SU-DHL-6 (cell line): ENCODE measurements at regions not wholly inside any gene's neighbourhood (a gene's known extent, or its start where the extent isn't known, plus 50 kb on each side); places are given as distances from the start of the nearest gene placed in this dataset.

ENCODE experiments used
- H2AFZ ChIP-seq: fragments of 200-600 bp; sonication (generic); 2 replicates; pipeline ENCODE4 v1.6.1; 2014; ENCODE audit warnings: low read depth, mild to moderate bottlenecking, moderate library complexity, mixed read lengths, antibody characterized with exemption, low read length; ENCODE audit not compliant: severe bottlenecking
- H3F3A ChIP-seq: fragments of 200-600 bp; shearing (Covaris generic); 2 replicates; pipeline ENCODE4 v1.6.0; 2016; ENCODE audit warnings: antibody characterized with exemption, mild to moderate bottlenecking; ENCODE audit not compliant: insufficient read depth
- H3K27ac ChIP-seq: fragments of 200-600 bp; sonication (generic); 2 replicates; pipeline ENCODE4 v1.5.1; 2016; ENCODE audit warnings: low read depth, mild to moderate bottlenecking, low read length, moderate library complexity, mixed read lengths
- H3K27me3 ChIP-seq: fragments of 200-600 bp; sonication (generic), shearing (Covaris generic); 2 replicates; pipeline ENCODE4 v1.6.0; 2014; ENCODE audit warnings: mild to moderate bottlenecking, low read length
- H3K36me3 ChIP-seq: fragments of 200-600 bp; sonication (generic); 2 replicates; pipeline ENCODE4 v1.6.1; 2014; ENCODE audit warnings: mild to moderate bottlenecking, low read length, mixed read lengths
- H3K4me2 ChIP-seq: fragments of 300-600, 200-600 bp; shearing (Covaris generic), sonication (generic); 2 replicates; pipeline ENCODE4 v1.6.0; 2014; ENCODE audit warnings: low read length, low read depth, mild to moderate bottlenecking; ENCODE audit not compliant: poor library complexity, severe bottlenecking
- H3K4me3 ChIP-seq: fragments of 200-600 bp; sonication (generic); 2 replicates; pipeline ENCODE4 v1.5.1; 2014; ENCODE audit warnings: antibody characterized with exemption, low read length, mild to moderate bottlenecking, mixed read lengths; ENCODE audit not compliant: insufficient read depth, poor library complexity, severe bottlenecking
- H3K79me2 ChIP-seq: fragments of 200-600 bp; sonication (generic); 2 replicates; pipeline ENCODE4 v1.6.1; 2014; ENCODE audit warnings: mild to moderate bottlenecking, low read length, moderate library complexity; ENCODE audit not compliant: insufficient read depth
- H3K9ac ChIP-seq: fragments of 200-600 bp; sonication (generic); 2 replicates; pipeline ENCODE4 v1.7.0; 2014; ENCODE audit warnings: mild to moderate bottlenecking, low read length
- H3K9me2 ChIP-seq: fragments of 200-600 bp; sonication (generic); replicated peaks from 2 replicates; pipeline ENCODE4 v1.6.1; 2014; ENCODE audit warnings: low read length; ENCODE audit not compliant: insufficient read depth
- H3K9me3 ChIP-seq: fragments of 200-600 bp; sonication (generic); 2 replicates; pipeline ENCODE4 v1.6.1; 2014; ENCODE audit warnings: low read length, mixed read lengths; ENCODE audit not compliant: insufficient read depth
- H4K20me1 ChIP-seq: fragments of 200-600 bp; sonication (generic); 2 replicates; pipeline ENCODE4 v1.6.1; 2014; ENCODE audit warnings: low read depth, mild to moderate bottlenecking, antibody characterized with exemption, low read length, moderate library complexity, mixed read lengths
- CTCF ChIP-seq: fragments of 200-600 bp; sonication (generic); IDR thresholded peaks from one replicate; pipeline ENCODE4 v1.5.1; 2017; ENCODE audit warnings: antibody characterized with exemption, mild to moderate bottlenecking, low read length, moderate library complexity; ENCODE audit not compliant: insufficient read depth, poor library complexity, severe bottlenecking
- EZH2phosphoT487 ChIP-seq: fragments of 200-600 bp; sonication (generic), shearing (Covaris generic); conservative IDR thresholded peaks from 2 replicates; pipeline ENCODE4 v1.6.1; 2018; ENCODE audit warnings: mild to moderate bottlenecking, antibody characterized with exemption, low read length, moderate library complexity, mixed read lengths

- Histone ChIP-seq H3K27ac (no peak overlapping the region), H3K4me2 (no peak overlapping the region), H4K20me1 (no peaks in the 10 kb centered on the region), H3F3A (no peaks in the 10 kb centered on the region), H3K9ac (no peak overlapping the region), H2AFZ (no peak overlapping the region), H3K9me3 (no peaks in the 10 kb centered on the region), H3K4me3 (no peak overlapping the region), H3K36me3 (no peaks in the 10 kb centered on the region), H3K9me2 (no peaks in the 10 kb centered on the region), H3K27me3 (no peaks in the 10 kb centered on the region), H3K79me2 (no peaks in the 10 kb centered on the region)
- TF ChIP-seq CTCF (no peak), EZH2phosphoT487 (no peak)
These were observed 145.6 kb upstream of the KCNIP4 start for GRCh38 chr4:22094217-22094616.

- no peak overlapping the region for H3K27ac ChIP-seq
- no peak overlapping the region for H3K4me2 ChIP-seq
- H2AFZ ChIP-seq: no peak overlapping the region
- no peaks in the 10 kb centered on the region for H3K9me2 ChIP-seq
- no peaks in the 10 kb centered on the region for H4K20me1 ChIP-seq
- no peaks in the 10 kb centered on the region for H3K9me3 ChIP-seq
- H3K79me2 ChIP-seq: no peaks in the 10 kb centered on the region
- H3K27me3 ChIP-seq: no peaks in the 10 kb centered on the region
- no peaks in the 10 kb centered on the region for H3F3A ChIP-seq
- H3K9ac ChIP-seq: no peak overlapping the region
- H3K36me3 ChIP-seq: no peaks in the 10 kb centered on the region
- TF ChIP-seq EZH2phosphoT487 (no peak), CTCF (no peak)
- no peak overlapping the region for H3K4me3 ChIP-seq
These were observed 144.6 kb upstream of the KCNIP4 start for GRCh38 chr4:22093126-22093525.

GRCh38 chr4:22091906-22092305 lies 143.3 kb upstream of the KCNIP4 start:
- Histone ChIP-seq H4K20me1 (no peaks in the 10 kb centered on the region), H3K4me2 (no peak overlapping the region), H3F3A (no peaks in the 10 kb centered on the region), H3K4me3 (no peak overlapping the region), H3K27me3 (no peaks in the 10 kb centered on the region), H3K9me2 (no peaks in the 10 kb centered on the region), H3K79me2 (no peaks in the 10 kb centered on the region), H2AFZ (no peak overlapping the region), H3K36me3 (no peaks in the 10 kb centered on the region), H3K27ac (no peak overlapping the region), H3K9me3 (no peaks in the 10 kb centered on the region), H3K9ac (no peak overlapping the region)
- TF ChIP-seq EZH2phosphoT487 (no peak), CTCF (no peak)

- no peaks in the 10 kb centered on the region for H3K79me2 ChIP-seq
- no peaks in the 10 kb centered on the region for H3F3A ChIP-seq
- no peaks in the 10 kb centered on the region for H3K9me3 ChIP-seq
- H3K36me3 ChIP-seq: no peaks in the 10 kb centered on the region
- H2AFZ ChIP-seq: no peak overlapping the region
- no peak overlapping the region for H3K27ac ChIP-seq
- TF ChIP-seq EZH2phosphoT487: no peak
- no peak for TF ChIP-seq CTCF
- no peak overlapping the region for H3K4me2 ChIP-seq
- H4K20me1 ChIP-seq: no peaks in the 10 kb centered on the region
- no peak overlapping the region for H3K4me3 ChIP-seq
- H3K27me3 ChIP-seq: no peaks in the 10 kb centered on the region
- no peak overlapping the region for H3K9ac ChIP-seq
- H3K9me2 ChIP-seq: no peaks in the 10 kb centered on the region
These were observed 142.8 kb upstream of the KCNIP4 start for GRCh38 chr4:22091352-22091717.
